HFF-Myc (cell line): ENCODE measurements at regions not wholly inside any gene's neighbourhood (a gene's known extent, or its start where the extent isn't known, plus 50 kb on each side); places are given as distances from the start of the nearest gene placed in this dataset.

Experiments
- DNase-seq: peaks from one replicate; pipeline ENCODE4 v3.0.0-alpha.2; 2011; ENCODE audit warnings: low read depth; ENCODE audit errors: extremely low read depth
- H3K4me3 ChIP-seq: replicated peaks from 2 replicates; pipeline ENCODE4 v1.5.1; 2011; ENCODE audit warnings: low read depth, mild to moderate bottlenecking, control low read depth, low read length
- TF ChIP-seq, protein P1 (sequence below): IDR thresholded peaks from 2 replicates; pipeline ENCODE4 v1.5.1; 2012; ENCODE audit warnings: mild to moderate bottlenecking, low read depth, low read length, control low read depth; ENCODE audit errors: missing control alignments

DNA sequence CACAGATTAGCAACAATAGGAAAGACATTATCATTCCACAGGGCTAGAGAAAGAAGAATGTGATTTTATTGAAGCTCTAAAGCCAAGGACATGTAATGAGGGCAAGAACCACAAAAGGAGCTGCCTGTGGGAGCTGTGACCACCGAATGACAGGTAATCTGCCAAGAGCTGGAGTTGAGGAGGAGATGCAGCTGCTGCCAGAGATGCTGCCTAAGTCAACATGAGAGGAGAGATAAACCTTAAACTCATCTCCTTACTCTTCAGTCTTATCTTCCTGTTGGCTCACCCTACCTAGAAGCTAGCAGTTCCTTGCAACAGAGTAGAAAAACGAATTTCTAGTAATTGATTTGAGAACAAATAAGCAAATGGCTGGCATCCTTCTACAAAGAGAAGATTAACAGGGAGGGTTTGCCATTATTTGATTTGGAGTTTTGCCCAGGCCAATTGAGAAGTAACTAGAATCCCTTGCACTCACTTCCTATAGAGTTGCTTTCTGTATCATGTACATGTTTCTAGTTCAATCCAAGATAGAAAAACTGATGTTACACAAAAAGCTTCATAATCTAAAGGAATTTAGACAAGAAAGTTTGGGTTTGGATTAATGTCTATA lies 539.2 kb downstream of the TLE1 start:
- DNase-seq: no peak
- no peak overlapping the region for H3K4me3 ChIP-seq
- TF ChIP-seq, protein P1, sequence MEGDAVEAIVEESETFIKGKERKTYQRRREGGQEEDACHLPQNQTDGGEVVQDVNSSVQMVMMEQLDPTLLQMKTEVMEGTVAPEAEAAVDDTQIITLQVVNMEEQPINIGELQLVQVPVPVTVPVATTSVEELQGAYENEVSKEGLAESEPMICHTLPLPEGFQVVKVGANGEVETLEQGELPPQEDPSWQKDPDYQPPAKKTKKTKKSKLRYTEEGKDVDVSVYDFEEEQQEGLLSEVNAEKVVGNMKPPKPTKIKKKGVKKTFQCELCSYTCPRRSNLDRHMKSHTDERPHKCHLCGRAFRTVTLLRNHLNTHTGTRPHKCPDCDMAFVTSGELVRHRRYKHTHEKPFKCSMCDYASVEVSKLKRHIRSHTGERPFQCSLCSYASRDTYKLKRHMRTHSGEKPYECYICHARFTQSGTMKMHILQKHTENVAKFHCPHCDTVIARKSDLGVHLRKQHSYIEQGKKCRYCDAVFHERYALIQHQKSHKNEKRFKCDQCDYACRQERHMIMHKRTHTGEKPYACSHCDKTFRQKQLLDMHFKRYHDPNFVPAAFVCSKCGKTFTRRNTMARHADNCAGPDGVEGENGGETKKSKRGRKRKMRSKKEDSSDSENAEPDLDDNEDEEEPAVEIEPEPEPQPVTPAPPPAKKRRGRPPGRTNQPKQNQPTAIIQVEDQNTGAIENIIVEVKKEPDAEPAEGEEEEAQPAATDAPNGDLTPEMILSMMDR: no peak

DNA sequence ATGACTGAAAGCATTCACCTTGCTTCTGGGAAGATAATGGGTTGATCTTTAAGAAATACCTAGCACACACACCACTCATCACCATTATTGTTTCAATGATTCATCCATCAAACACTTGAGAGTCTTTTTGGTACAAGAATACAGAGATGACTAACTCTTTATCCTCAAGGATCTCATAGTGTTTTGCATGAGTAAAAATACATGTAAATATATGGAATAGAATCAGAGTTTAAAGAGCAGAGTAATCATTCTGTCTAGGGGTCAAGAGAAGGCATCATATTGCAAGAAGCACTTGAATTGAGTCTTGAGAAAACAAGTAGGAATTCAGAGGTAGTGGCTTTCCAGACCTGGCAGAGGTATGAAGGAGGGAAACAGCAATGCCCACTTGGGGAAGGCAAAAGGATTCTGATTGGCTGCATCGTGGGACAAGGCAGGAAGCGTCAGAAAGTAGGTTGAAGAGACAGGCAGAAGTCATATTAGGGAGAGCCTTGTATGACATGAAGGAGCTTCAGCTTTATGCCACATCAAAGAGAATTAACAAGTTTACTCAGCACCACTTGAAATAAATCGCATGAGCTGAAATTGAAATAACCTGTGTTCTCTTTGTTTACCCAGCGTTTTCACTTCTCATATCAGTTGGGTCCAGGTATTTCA lies 542.5 kb downstream of the TLE1 start:
- TF ChIP-seq, protein P1: no peak

DNA sequence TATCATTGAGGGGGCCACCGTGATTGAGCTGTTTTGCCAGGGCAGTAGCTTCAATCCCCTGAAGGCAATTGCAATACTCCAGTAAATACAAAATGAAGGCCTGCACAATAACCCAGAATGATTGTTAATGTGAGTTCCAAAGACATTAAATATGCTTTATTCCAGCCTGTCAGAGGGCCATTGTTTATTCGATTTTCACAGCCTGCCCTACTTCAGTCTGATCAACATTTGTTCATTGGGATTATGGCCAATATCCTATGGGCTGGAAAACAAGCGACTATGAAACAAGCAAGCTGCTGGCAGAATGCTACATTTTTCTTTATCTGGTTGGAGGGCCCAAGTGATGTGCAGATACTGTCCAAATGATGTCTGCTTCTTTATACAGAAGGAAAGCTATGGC lies 543.1 kb downstream of the TLE1 start:
- TF ChIP-seq, protein P1: no peak
- no peak overlapping the region for H3K4me3 ChIP-seq
- no peak for DNase-seq

More for the DNA sequence above, 542.5 kb downstream of the TLE1 start:
- no peak for DNase-seq
- no peak overlapping the region for H3K4me3 ChIP-seq

DNA sequence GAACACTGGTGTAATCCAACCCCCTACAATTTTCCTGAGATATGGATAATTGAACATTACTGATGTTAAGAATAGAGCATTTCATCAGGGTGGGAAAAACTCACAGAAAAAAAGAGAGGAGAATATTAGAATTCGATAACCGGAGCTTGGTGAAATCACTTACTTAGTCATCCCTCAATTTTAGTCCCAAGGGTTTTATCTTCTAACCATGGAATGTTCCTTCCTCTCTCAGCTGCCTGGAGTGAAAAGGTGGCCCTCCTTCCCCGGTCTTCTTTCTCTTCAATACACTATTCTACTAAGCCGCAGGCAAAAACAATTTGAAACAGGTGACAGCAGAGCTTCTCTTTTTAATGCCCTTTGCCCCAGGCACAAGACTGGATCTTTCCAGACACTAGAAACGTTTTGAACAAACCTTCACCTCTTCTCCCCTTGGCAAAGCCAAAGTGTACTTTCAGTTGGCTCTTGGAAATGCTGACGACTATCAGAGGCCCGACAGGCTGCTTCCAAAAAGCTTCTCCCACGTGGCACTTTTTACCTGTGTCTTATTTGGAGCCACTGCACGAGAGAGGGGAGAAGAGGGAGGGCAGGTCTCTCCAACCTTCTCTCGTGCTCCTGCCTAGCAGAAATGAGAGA lies 543.9 kb downstream of the TLE1 start:
- TF ChIP-seq, protein P1: no peak
- no peak overlapping the region for H3K4me3 ChIP-seq
- no peak for DNase-seq

DNA sequence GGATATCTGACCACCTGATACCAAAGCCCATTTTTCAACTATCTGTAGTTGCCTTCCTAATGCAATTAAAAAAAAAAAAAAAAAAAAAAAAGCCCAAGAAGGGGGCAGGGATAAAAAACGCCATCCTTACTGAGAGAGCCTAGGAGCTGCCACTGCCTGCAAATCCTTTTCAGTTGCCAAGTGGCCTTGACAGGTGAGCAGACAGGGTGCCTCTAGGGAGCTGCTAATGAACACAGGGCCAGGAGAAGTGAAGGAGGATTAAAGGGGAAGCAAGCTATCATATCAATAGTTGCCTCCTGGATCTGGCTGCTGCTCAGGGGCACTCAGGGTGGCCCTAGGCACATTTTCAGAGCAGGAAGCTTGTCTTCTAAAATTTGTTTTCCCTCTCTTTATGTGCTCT lies 547.4 kb downstream of the TLE1 start:
- TF ChIP-seq, protein P1: no peak
- no peak for DNase-seq
- no peak overlapping the region for H3K4me3 ChIP-seq

DNA sequence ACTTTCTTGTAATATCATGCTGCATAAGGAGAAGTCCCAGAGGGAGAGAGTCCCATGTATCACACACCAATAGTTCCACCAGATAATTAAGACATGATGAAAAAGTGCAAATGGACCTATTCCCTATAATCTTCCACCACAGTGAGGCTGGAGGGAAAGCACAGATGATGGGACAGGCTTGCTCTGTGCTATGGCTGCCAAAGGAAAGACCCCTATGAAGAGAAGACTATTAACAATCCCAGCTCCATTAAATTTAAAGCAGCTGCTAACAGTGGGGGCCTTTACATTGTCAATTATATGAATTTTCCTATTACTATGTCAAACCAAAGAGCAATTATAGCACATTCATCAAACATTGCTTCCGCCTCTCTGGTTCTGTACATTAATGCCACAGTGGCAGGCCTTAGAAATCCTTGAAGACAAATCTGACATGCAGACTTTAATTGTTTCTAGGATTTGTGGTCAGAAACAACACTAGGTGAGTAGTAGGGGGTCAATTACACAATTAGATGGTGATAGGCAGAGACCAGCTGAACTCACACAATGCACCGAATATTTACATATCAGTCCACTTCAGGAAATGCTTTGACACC lies 551.3 kb downstream of the TLE1 start:
- no peak overlapping the region for H3K4me3 ChIP-seq
- TF ChIP-seq, protein P1: no peak
- DNase-seq: no peak
